K562 (cell line): ENCODE measurements at regions not wholly inside any gene's neighbourhood (a gene's known extent, or its start where the extent isn't known, plus 50 kb on each side); places are given as distances from the start of the nearest gene placed in this dataset.

ENCODE experiments used
- ATAC-seq: fragments of 200-7000 bp; cut with Tn5 transposase; 3 replicates; pipeline ENCODE4 v1.9.1; 2020; ENCODE audit warnings: moderate library complexity
- BruUV-seq: library from RNA; stranded (reverse); fragments of 400-500 nt; replicated peaks from 2 replicates; lab custom pipeline; 2021; lab: Mats Ljungman, UMichigan
- CTCF ChIA-PET: fragments of 300-600 bp; formaldehyde crosslinking; extraction: SDS; loops from one replicate; lab custom pipeline; 2021; ENCODE audit warnings: low intra/inter-chr PET ratio; lab: Yijun Ruan, JAX
- POLR2A ChIA-PET: fragments of 300-600, 350-650 bp; sonication (Branson Sonifier 250); formaldehyde crosslinking; extraction: SDS; loops from one replicate; lab custom pipeline; 2021; ENCODE audit warnings: antibody characterized with exemption, inconsistent platforms; lab: Yijun Ruan, JAX
- DNase-seq, 4 experiments: peaks; one replicate each; pipeline versions ENCODE4 v3.0.0 to v3.0.0-alpha.2; 2011 to 2018; ENCODE audit warnings: low spot score in 3 of 4, mixed read lengths in 3 of 4; ENCODE audit errors: extremely low read depth in 1 of 4
- FAIRE-seq: peaks from 2 replicates; lab custom pipeline; 2011; peaks lifted over from hg19 to GRCh38; lab: Jason Lieb, UNC
- H2AFZ ChIP-seq: 2 replicates; pipeline ENCODE4 v1.6.0; 2011; ENCODE audit warnings: low read depth, low read length, control low read depth, inconsistent platforms
- H3K27ac ChIP-seq: fragments of 200-600 bp; 3 replicates; pipeline ENCODE4 v1.8.0; 2011; ENCODE audit warnings: low read depth, mild to moderate bottlenecking, control low read depth, inconsistent platforms, low read length, moderate library complexity, mixed read lengths; ENCODE audit errors: extremely low read depth
- H3K27me3 ChIP-seq, 2 experiments: fragments of 300-600 bp in 1 of 2; 2 replicates in 1 of 2; 3 replicates in 1 of 2; pipeline versions ENCODE4 v1.6.0 to v1.8.0; 2011; ENCODE audit warnings: inconsistent platforms in 2 of 2, low read length in 2 of 2, mild to moderate bottlenecking in 1 of 2, mixed read lengths in 1 of 2, moderate library complexity in 1 of 2; ENCODE audit not compliant: control insufficient read depth in 2 of 2, insufficient read depth in 2 of 2
- H3K36me3 ChIP-seq: fragments of 300-600 bp; 3 replicates; pipeline ENCODE4 v1.8.0; 2011; ENCODE audit warnings: mild to moderate bottlenecking, low read length, inconsistent platforms; ENCODE audit not compliant: control insufficient read depth, insufficient read depth
- H3K4me1 ChIP-seq, 2 experiments: fragments of 200-600 bp in 1 of 2; replicated peaks in 1 of 2; 2 replicates in 1 of 2; 3 replicates in 1 of 2; pipeline versions ENCODE4 v1.5.1 to v1.8.0; 2011; ENCODE audit warnings: inconsistent platforms in 2 of 2, low read length in 2 of 2, mild to moderate bottlenecking in 1 of 2, mixed read lengths in 1 of 2, moderate library complexity in 1 of 2; ENCODE audit not compliant: control insufficient read depth in 2 of 2, insufficient read depth in 2 of 2
- H3K4me2 ChIP-seq: 2 replicates; pipeline ENCODE4 v1.6.1; 2011; ENCODE audit warnings: low read length, control low read depth, inconsistent platforms, mixed read lengths; ENCODE audit not compliant: insufficient read depth
- H3K4me3 ChIP-seq: fragments of 200-600 bp; sonication (generic), shearing (Covaris generic); 2 replicates; pipeline ENCODE4 v1.5.1; 2016; ENCODE audit warnings: control low read depth, inconsistent platforms
- H3K79me2 ChIP-seq: fragments of 200-600 bp; 3 replicates; pipeline ENCODE4 v1.8.0; 2011; ENCODE audit warnings: low read length, inconsistent platforms; ENCODE audit not compliant: control insufficient read depth, insufficient read depth
- H3K9ac ChIP-seq, 2 experiments: 2 replicates each; pipeline versions ENCODE4 v1.6.0 to v1.6.1; 2011; ENCODE audit warnings: low read depth in 2 of 2, low read length in 2 of 2, control low read depth in 1 of 2, inconsistent platforms in 1 of 2, mild to moderate bottlenecking in 1 of 2, mixed read lengths in 1 of 2; ENCODE audit not compliant: insufficient read depth in 1 of 2
- H3K9me1 ChIP-seq: one replicate; pipeline ENCODE4 v1.6.0; 2011; ENCODE audit warnings: inconsistent platforms, mild to moderate bottlenecking, low read length, moderate library complexity; ENCODE audit not compliant: control insufficient read depth, insufficient read depth
- H3K9me3 ChIP-seq: replicated peaks from 2 replicates; pipeline ENCODE4 v1.5.1; 2011; ENCODE audit warnings: low read depth, low read length, inconsistent platforms; ENCODE audit not compliant: control insufficient read depth, insufficient read depth
- H4K20me1 ChIP-seq: replicated peaks from 2 replicates; pipeline ENCODE4 v1.6.1; 2011; ENCODE audit warnings: low read length, inconsistent platforms, mixed read lengths; ENCODE audit not compliant: control insufficient read depth, insufficient read depth
- BRCA1 ChIP-seq, 2 experiments: fragments of 450-650 bp in 1 of 2; sonication (generic) in 1 of 2; formaldehyde crosslinking in 1 of 2; IDR thresholded peaks; 2 replicates each; pipeline versions ENCODE4 v1.5.0 to v1.6.1; 2017 to 2020; ENCODE audit warnings: mild to moderate bottlenecking in 1 of 2, missing genetic modification reagents in 1 of 2
- HEY1 ChIP-seq: fragments of 250-450 bp; sonication (Bioruptor Pico); IDR thresholded peaks from 2 replicates; pipeline ENCODE4 v1.5.0; 2020; ENCODE audit warnings: mild to moderate bottlenecking, moderate library complexity, borderline replicate concordance
- HSF4 ChIP-seq: fragments of 250-450 bp; sonication (Bioruptor Pico); IDR thresholded peaks from 2 replicates; pipeline ENCODE4 v2.1.2; 2022; ENCODE audit warnings: mild to moderate bottlenecking, moderate library complexity, borderline replicate concordance
- WGBS: fragments of 100-300 bp; shearing (Covaris generic); methylation state at CpG from one replicate; pipeline ENCODE4 v1.1.6; 2016; ENCODE audit warnings: low coverage, mixed read lengths; ENCODE audit not compliant: insufficient coverage; ENCODE audit errors: missing lambda C conversion rate; 5-methylcytosine and 5-hydroxymethylcytosine counted together
- in situ Hi-C: fragments of 300-500 bp; cut with MboI; formaldehyde crosslinking; loops from 4 replicates; pipeline ENCODE4 v1.15.0; 2018; ENCODE audit warnings: inconsistent platforms, mixed read lengths
- intact Hi-C: fragments of 100-400 bp; cut with micrococcal nuclease; formaldehyde crosslinking; loops from 2 replicates; pipeline ENCODE4 v1.14.2; 2022

- TF ChIP-seq HEY1 (CRISPR knock-in tag): no peak
- no peak for TF ChIP-seq BRCA1 (IDR thresholded peaks at IDR 0.05)
- no peak for TF ChIP-seq BRCA1 (CRISPR knock-in tag; IDR thresholded peaks at IDR 0.05)
- TF ChIP-seq HSF4: no peak
Observed at GRCh38 chr13:106418556-106418955, 116.9 kb downstream of the EFNB2 start (continued).

GRCh38 chr13:106417467-106418110 lies 117.9 kb downstream of the EFNB2 start:
- Histone ChIP-seq H3K4me1 (no peaks in the 10 kb centered on the region), H3K27me3 (no peaks in the 10 kb centered on the region), H3K36me3 (no peaks in the 10 kb centered on the region), H3K4me2 (no peak overlapping the region), H2AFZ (no peak overlapping the region), H3K79me2 (no peaks in the 10 kb centered on the region), H3K9me3 (no peaks in the 10 kb centered on the region), H3K4me3 (no peak overlapping the region), H3K9me1 (no peaks in the 10 kb centered on the region), H3K27ac (no peak overlapping the region), H4K20me1 (no peaks in the 10 kb centered on the region), H3K9ac (no peak overlapping the region)
- in situ Hi-C loops (no loop called here), intact Hi-C loops (no loop called here)
- ATAC-seq (no peak), FAIRE-seq (no peak), DNase-seq (no peak)
- no peak for TF ChIP-seq HEY1 (CRISPR knock-in tag)
- 0% methylated on average over 15 of the region's 16 CpGs for WGBS
- POLR2A ChIA-PET: interaction anchor here (0.8 kb wide), 1 partner anchor 11 kb away, joined by 4 read pairs; no protein-coding TSS in a partner anchor
- BruUV-seq: no TSS peak
- CTCF ChIA-PET: no interaction called here
